NCI-H1694 (cell line): ENCODE measurements at regions not wholly inside any gene's neighbourhood (a gene's known extent, or its start where the extent isn't known, plus 50 kb on each side); places are given as distances from the start of the nearest gene placed in this dataset.
"Not testable (repeated sequence)": the region's sequence is repeated elsewhere in the genome, so short reads cannot be mapped to it uniquely, and the experiment has no call there.

Experiments
- DNase-seq: peaks from one replicate; lab custom pipeline; 2025; lab: John Stamatoyannopoulos, UW

DNA sequence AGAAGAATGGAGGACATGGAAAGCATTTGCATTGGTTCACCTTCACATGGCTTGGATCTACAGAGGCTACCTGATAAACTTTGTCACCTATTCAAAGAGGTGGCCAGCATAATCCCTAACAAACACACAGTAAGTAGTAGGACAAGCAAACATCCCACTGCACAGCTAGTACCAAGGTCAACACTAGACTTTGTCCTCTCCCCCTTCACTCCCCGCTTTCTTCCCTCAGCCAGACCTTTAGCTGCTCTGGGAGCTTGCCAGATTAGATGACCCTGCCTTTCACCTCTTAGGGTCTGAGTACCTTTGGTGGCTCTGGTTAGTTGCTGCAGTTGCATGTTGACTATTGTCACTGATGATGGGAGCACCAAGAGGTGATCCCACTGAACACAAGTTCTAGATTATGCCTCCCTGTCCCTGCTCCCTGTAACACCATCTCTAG, 211.3 kb downstream of the CCDC74A start:
- not testable (repeated sequence) for DNase-seq

GRCh38 chr2:131753640-131754561, 226.2 kb downstream of the CCDC74A start:
- DNase-seq: no peak

DNA sequence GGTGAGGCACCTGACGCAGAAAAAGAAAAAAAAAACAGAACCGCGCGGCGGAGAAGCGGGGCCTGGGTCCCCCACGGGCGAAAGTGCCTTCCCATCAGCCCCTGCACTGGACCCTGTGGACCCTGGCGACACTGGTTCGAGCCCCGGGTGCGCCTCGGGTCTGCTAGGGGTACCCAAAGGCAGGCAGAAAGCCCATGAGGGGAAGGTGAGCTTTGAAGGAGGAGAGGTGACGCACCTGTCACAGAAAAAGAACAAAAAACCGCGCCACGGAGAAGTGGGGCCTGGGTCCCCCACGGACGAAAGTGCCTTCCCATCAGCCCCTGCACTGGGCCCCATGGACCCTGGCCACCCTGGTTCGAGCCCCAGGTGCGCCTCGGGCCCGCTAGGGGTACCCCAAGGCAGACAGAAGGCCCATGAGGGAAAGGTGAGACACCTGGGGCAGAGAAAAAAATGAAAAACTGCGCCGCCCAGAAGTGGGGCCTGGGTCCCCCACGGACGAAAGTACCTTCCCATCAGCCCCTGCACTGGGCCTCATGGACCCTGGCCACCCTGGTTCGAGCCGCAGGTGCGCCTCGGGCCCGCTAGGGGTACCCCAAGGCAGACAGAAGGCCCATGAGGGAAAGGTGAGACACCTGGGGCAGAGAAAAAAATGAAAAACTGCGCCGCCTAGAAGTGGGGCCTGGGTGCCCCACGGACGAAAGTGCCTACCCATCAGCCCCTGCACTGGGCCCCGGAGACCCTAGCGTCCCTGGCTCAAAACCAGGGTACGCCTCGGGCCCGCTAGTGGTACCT, 227.4 kb downstream of the CCDC74A start:
- DNase-seq: no peak

- no peak for DNase-seq
Observed at GRCh38 chr2:131756141-131756907, 228.6 kb downstream of the CCDC74A start.

DNA sequence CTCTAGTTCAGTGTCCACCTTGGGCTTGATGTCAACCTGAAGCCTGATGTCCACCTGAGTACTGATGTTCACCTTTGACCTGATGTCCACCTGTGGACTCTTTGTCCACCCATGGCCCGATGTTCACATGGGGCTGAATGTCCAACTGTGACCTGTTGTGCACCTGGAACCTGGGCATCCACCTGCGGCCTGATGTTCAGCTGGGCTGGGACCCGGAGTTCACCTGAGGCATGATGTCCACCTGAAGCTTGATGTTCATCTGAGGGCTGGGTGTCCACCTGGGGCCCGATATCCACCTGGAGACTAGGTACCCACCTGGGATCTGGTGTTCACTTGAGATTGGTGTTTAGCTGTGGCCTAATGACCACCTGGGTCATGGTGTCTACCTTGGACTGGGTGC, 231.3 kb downstream of the CCDC74A start:
- DNase-seq: not testable (repeated sequence)

DNA sequence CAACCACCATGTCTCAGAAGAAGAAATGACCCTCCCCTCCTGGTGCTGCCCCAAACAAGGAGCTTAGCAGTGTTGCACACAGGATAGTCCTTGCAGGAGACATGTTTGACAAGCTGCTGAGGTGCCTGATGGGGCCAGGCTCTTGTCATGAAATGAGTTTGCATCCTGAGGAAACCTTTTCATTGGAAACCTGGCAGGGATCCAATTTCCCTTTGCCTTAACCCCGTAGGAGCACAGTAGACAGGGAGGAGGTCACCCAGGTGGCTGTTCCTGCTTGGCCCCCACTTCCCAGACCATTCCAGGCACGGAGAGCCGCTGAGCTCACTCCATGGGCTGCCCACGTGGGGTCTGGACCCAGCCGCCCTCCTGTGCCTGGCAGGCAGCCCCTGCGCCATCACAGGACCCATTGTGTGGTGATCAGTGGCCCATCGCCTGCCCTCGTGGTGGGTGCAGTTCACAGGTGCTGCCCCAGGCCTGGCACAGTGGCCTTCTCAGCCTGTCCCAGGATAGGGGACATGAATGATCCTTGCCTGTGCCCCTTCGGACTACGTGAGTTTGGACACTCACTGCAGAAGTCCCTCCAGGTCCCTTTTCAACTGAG, 247.4 kb downstream of the CCDC74A start:
- DNase-seq: not testable (repeated sequence)

DNA sequence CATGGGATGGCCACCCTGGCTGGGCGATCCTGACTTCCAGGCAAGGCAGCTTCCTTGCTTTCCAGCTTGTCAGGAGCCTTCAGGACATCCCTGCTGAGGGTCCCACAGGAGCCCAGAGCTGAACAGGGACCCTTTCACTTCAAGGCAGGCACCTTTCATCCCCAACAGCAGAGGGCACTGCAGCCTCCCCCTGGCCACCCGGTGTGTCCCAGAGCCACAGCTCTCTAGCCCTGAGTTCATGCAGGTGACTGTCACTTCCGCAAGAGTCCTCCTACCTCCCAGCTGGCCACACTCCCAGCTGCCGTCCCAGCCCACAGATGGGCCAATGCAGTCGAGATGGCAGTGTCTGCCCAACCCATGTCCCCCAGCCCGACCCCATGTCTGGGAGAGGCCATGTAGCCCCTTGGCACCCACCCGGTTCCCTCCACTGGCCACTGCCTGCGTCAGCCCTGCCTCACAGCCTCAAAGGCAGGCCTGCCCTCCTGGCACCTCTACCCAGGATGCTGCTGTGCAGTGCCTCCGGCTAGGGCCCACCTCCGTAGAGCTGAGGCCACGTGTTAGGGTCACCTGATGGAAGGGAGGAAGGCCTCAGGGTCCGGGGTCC, 248.3 kb downstream of the CCDC74A start:
- not testable (repeated sequence) for DNase-seq

DNA sequence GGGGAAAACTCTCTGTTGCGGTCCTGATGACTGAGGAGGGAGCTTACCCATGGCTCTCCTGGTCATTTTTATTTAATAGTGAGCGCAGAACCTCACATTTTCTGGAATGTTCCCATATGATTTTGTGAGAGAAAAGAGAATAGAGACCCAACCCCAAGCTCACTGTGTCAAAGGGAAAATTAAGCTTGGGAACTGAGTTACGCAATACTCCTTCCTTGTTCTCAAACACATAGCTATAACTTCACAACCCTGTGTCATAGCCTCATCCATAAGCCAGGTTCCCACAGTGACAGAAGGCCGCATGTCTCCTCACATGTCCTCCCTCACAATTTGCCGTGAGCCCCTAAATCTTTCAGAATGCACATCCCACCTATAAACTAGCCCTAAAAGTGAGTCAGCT, 252.8 kb downstream of the CCDC74A start:
- not testable (repeated sequence) for DNase-seq

GRCh38 chr2:131801210-131801744, 273.6 kb downstream of the CCDC74A start:
- no peak for DNase-seq

DNA sequence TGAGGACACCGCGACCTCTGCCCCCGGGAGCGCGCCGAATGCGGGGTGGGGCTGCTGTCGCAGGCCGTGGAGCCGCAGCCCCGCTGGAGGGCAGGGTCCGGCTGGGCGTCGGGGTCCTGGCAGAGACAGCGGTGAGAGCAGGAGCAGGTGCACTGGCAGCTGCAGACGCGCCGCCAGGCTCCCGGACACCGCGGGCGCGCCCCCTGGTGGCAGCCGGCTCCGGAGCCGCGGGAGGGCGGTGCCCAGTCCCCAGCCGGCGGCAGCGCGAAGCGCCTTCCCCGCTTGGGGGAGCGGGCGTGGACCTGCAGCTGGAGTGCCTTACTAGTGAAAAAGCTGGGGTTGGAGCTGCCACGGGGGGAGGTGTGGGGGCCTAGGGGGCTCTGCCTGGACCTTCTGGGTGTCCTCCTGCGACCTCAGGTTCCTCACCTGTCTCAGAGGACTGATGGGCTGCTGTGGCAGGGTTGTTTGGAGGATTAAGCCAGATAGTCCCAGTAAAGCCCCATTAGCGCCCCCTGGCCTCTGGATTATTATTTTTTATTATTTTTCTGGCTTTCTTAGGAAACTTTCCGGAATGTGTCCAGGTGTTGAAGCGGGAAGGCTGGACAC, 274.2 kb downstream of the CCDC74A start:
- DNase-seq: peak; percentile 8

GRCh38 chr2:131802351-131802836, 274.7 kb downstream of the CCDC74A start:
- not testable (repeated sequence) for DNase-seq

- DNase-seq: not testable (repeated sequence)
Observed at GRCh38 chr2:131803237-131803636, 275.5 kb downstream of the CCDC74A start.

- DNase-seq: not testable (repeated sequence)
Observed at GRCh38 chr2:131812605-131813004, 284.9 kb downstream of the CCDC74A start.

- DNase-seq: not testable (repeated sequence)
Observed at GRCh38 chr2:131813378-131813777, 285.7 kb downstream of the CCDC74A start.

DNA sequence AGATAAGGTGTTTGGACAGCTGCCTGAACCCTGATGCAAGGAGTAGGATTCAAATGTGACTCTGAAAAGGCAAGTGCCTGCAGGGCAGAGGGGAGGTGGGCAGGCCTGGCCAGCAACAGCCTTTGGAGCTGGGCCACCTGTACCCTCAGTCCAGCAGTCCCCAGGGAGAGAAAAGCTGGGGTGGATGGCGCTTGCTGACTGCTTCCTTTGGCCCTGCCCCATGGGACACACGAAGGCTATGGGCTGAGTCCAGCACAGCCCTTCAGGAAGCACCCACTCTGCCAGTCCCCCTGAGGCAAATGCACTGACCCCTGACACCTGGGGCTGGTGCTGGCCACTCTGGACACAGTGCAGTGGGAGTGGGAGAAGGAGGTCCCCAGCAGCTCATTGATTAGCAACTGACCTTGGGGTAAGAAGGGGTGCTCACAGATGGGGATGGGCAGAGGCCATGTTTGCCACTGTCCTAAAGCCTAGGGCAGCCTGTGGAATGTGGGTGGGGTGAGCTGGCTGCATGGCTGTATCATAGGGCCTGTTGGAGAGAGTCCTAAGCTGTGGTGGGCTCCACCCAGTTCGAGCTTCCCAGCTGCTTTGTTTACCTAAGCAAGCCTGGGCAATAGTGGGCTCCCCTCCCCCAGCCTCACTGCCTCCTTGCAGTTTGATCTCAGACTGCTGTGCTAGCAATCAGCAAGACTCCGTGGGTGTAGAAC, 290.7 kb downstream of the CCDC74A start:
- not testable (repeated sequence) for DNase-seq

DNA sequence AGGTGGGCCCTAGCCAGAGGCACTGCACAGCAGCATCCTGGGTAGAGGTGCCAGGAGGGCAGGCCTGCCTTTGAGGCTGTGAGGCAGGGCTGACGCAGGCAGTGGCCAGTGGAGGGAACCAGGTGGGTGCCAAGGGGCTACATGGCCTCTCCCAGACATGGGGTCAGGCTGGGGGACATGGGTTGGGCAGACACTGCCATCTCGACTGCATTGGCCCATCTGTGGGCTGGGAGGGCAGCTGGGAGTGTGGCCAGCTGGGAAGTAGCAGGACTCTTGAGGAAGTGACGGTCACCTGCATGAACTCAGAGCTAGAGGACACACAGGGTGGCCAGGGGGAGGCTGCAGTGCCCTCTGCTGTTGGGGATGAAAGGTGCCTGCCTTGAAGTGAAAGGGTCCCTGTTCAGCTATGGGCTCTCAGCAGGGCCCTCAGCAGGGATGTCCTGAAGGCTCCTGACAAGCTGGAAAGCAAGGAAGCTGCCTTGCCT, 294.6 kb downstream of the CCDC74A start:
- DNase-seq: not testable (repeated sequence)

DNA sequence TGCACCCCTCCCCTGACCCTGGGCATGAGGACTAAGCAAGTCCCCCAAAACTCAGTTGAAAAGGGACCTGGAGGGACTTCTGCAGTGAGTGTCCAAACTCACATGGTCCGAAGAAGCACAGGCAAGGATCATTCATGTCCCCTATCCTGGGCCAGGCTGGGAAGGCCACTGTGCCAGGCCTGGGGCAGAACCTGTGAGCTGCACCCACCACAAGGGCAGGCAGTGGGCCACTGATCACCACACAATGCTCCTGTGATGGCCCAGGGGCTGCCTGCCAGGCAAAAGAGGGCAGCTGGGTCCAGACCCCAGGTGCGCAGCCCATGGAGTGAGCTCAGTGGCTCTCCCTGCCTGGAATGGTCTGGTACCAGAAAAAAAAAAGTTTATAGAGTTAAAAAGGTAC, 295.4 kb downstream of the CCDC74A start:
- not testable (repeated sequence) for DNase-seq

DNA sequence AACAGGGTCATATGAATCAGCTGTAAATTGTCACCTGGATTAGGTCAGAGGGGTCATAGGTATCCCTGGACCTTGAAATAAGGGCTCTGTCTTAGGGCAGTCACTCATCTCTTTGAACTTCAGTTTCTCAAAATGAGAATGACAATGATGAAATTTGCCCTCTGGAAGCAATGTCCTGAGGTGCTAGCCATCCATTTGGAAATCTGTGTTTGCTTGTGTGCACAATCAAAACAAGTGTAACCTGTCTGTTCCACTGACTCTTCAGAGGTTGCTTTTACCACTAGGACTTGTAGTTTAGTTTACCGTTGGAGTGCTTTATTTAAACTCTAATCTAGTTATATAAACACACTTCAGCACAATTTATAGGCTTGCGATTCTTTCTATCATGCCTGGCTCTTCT, 297.3 kb downstream of the CCDC74A start:
- not testable (repeated sequence) for DNase-seq

GRCh38 chr2:131827481-131828163, 299.9 kb downstream of the CCDC74A start:
- DNase-seq: no peak
